H1 (cell line): ENCODE measurements at regions not wholly inside any gene's neighbourhood (a gene's known extent, or its start where the extent isn't known, plus 50 kb on each side); places are given as distances from the start of the nearest gene placed in this dataset.
A peak's percentile ranks its signal among the peaks of the same experiment; 100 is the strongest.

Experiments used
- ASH2L ChIP-seq: fragments of 200-600, 300-600 bp; sonication (generic); IDR thresholded peaks from one replicate; pipeline ENCODE4 v1.7.1; 2017; ENCODE audit warnings: low read length
- BRCA1 ChIP-seq: IDR thresholded peaks from 2 replicates; pipeline ENCODE4 v1.6.1; 2012; ENCODE audit warnings: low read depth, low read length, improper control_type of control experiment
- CEBPB ChIP-seq: IDR thresholded peaks from 2 replicates; pipeline ENCODE4 v1.6.1; 2012; ENCODE audit warnings: low read depth, low read length
- CREB1 ChIP-seq: IDR thresholded peaks from 2 replicates; pipeline ENCODE4 v1.6.1; 2012; ENCODE audit warnings: inconsistent platforms
- JUN ChIP-seq: IDR thresholded peaks from 2 replicates; pipeline ENCODE4 v1.6.1; 2011; ENCODE audit warnings: low read depth, mild to moderate bottlenecking, improper control_type of control experiment, low read length
- JUND ChIP-seq: IDR thresholded peaks from 2 replicates; pipeline ENCODE4 v1.6.1; 2011; ENCODE audit warnings: mild to moderate bottlenecking, improper control_type of control experiment, low read length
- MAX ChIP-seq: IDR thresholded peaks from 2 replicates; pipeline ENCODE4 v1.6.1; 2012; ENCODE audit warnings: inconsistent platforms
- RFX5 ChIP-seq: IDR thresholded peaks from 2 replicates; pipeline ENCODE4 v1.6.1; 2011; ENCODE audit warnings: low read depth, low read length, improper control_type of control experiment, borderline replicate concordance
- SP4 ChIP-seq: IDR thresholded peaks from 2 replicates; pipeline ENCODE4 v1.6.1; 2012; ENCODE audit warnings: low read length, inconsistent platforms
- SUZ12 ChIP-seq: fragments of 200-600 bp; sonication (generic); IDR thresholded peaks from 2 replicates; pipeline ENCODE4 v1.6.1; 2012; ENCODE audit warnings: mild to moderate bottlenecking, inconsistent platforms, low read length, moderate library complexity, mixed read lengths

- TF ChIP-seq BRCA1 = no peak
- TF ChIP-seq SUZ12 = peak; percentile 80
- TF ChIP-seq ASH2L = no peak
- no peak for TF ChIP-seq JUND
- no peak for TF ChIP-seq JUN
- no peak for TF ChIP-seq SP4
- no peak for TF ChIP-seq CEBPB
- TF ChIP-seq CREB1 = no peak
- no peak for TF ChIP-seq RFX5
- no peak for TF ChIP-seq MAX
These were observed 61.9 kb downstream of the SMUG1 start (continued) for GRCh38 chr12:54126696-54127537.
